ENCODE measurements at regions not wholly inside any gene's neighbourhood (a gene's known extent, or its start where the extent isn't known, plus 50 kb on each side); places are given as distances from the start of the nearest gene placed in this dataset.
"Not testable (repeated sequence)": the region's sequence is repeated elsewhere in the genome, so short reads cannot be mapped to it uniquely, and the experiment has no call there.

GRCh38 chr6:49322861-49323260, 140.2 kb downstream of the MMUT start:
- 52 to 70% methylated on average over 1 of the region's 1 CpG for WGBS, 2 donors
- no peak overlapping the region for H3K27ac ChIP-seq
- intact Hi-C loops (cut with DNase I), result no loop called here
- H3K9me3 ChIP-seq, result no peaks in the 10 kb centered on the region
- no peak for DNase-seq
- no peak overlapping the region for H3K4me3 ChIP-seq (replicated peaks in 1 of 3)
- no peaks in the 10 kb centered on the region for H3K4me1 ChIP-seq
- H3K36me3 ChIP-seq, result no peaks in the 10 kb centered on the region
- no peaks in the 10 kb centered on the region for H3K27me3 ChIP-seq
- TF ChIP-seq CTCF (IDR thresholded peaks at IDR 0.05) (no peak), POLR2A (IDR thresholded peaks at IDR 0.05) (no peak)

GRCh38 chr6:49321561-49322072, 141.4 kb downstream of the MMUT start:
- Histone ChIP-seq H3K4me1 (no peaks in the 10 kb centered on the region), H3K27ac (no peak overlapping the region), H3K9me3 (no peaks in the 10 kb centered on the region), H3K27me3 (no peaks in the 10 kb centered on the region), H3K36me3 (no peaks in the 10 kb centered on the region), H3K4me3 (replicated peaks in 1 of 3) (no peak overlapping the region)
- intact Hi-C loops (cut with DNase I), result no loop called here
- no peak for DNase-seq
- TF ChIP-seq CTCF (IDR thresholded peaks at IDR 0.05), result no peak
- TF ChIP-seq POLR2A (IDR thresholded peaks at IDR 0.05), result no peak
- WGBS, 2 donors, result 69 to 75% methylated on average over 2 of the region's 2 CpGs

GRCh38 chr6:49305010-49305409, 158.0 kb downstream of the MMUT start:
- H3K4me1 ChIP-seq, result no peaks in the 10 kb centered on the region
- no peak for DNase-seq
- intact Hi-C loops (cut with DNase I), result no loop called here
- H3K9me3 ChIP-seq, result no peaks in the 10 kb centered on the region
- no peaks in the 10 kb centered on the region for H3K36me3 ChIP-seq
- H3K27ac ChIP-seq, result no peak overlapping the region
- H3K27me3 ChIP-seq, result no peaks in the 10 kb centered on the region
- TF ChIP-seq CTCF (IDR thresholded peaks at IDR 0.05), result no peak
- TF ChIP-seq POLR2A (IDR thresholded peaks at IDR 0.05), result no peak
- H3K4me3 ChIP-seq (replicated peaks in 1 of 3), result no peak overlapping the region
- WGBS, 2 donors, result 66 to 79% methylated on average over 1 of the region's 1 CpG

GRCh38 chr6:49304393-49304792, 158.7 kb downstream of the MMUT start:
- intact Hi-C loops (cut with DNase I), result not testable (repeated sequence)

GRCh38 chr6:49300911-49301310, 162.1 kb downstream of the MMUT start:
- H3K36me3 ChIP-seq, result no peaks in the 10 kb centered on the region
- H3K4me3 ChIP-seq (replicated peaks in 1 of 3), result no peak overlapping the region
- TF ChIP-seq CTCF (IDR thresholded peaks at IDR 0.05) (no peak), POLR2A (IDR thresholded peaks at IDR 0.05) (no peak)
- no peak for DNase-seq
- H3K4me1 ChIP-seq, result no peaks in the 10 kb centered on the region
- intact Hi-C loops (cut with DNase I), result no loop called here
- H3K27ac ChIP-seq, result no peak overlapping the region
- no peaks in the 10 kb centered on the region for H3K27me3 ChIP-seq
- H3K9me3 ChIP-seq, result no peaks in the 10 kb centered on the region

More at GRCh38 chr6:49304393-49304792, 158.7 kb downstream of the MMUT start:
- not testable (repeated sequence) for H3K36me3 ChIP-seq; DNase-seq; H3K4me3 ChIP-seq (replicated peaks in 1 of 3); H3K9me3 ChIP-seq; H3K4me1 ChIP-seq; H3K27ac ChIP-seq; H3K27me3 ChIP-seq
- 52 to 63% methylated on average over 1 of the region's 1 CpG for WGBS, 2 donors

GRCh38 chr6:49300443-49300842, 162.6 kb downstream of the MMUT start:
- no peak overlapping the region for H3K4me3 ChIP-seq (replicated peaks in 1 of 3)
- no peak for TF ChIP-seq CTCF (IDR thresholded peaks at IDR 0.05)
- no peak for TF ChIP-seq POLR2A (IDR thresholded peaks at IDR 0.05)
- no peak overlapping the region for H3K27ac ChIP-seq
- H3K27me3 ChIP-seq, result no peaks in the 10 kb centered on the region
- H3K36me3 ChIP-seq, result no peaks in the 10 kb centered on the region
- no peaks in the 10 kb centered on the region for H3K9me3 ChIP-seq
- 87 to 90% methylated on average over 1 of the region's 1 CpG for WGBS, 2 donors
- intact Hi-C loops (cut with DNase I), result no loop called here
- H3K4me1 ChIP-seq, result no peaks in the 10 kb centered on the region
- DNase-seq, result no peak
